ENCODE measurements at regions not wholly inside any gene's neighbourhood (a gene's known extent, or its start where the extent isn't known, plus 50 kb on each side); places are given as distances from the start of the nearest gene placed in this dataset.

- TF ChIP-seq CTCF (IDR thresholded peaks at IDR 0.05; ENCODE audit: partially characterized antibody, unreplicated experiment) = no peak
- DNase-seq = no peak
- H3K27me3 Mint-ChIP-seq (ENCODE audit: unreplicated experiment) = peaks cover 3% of the 10 kb centered on the region
- H3K4me1 Mint-ChIP-seq (ENCODE audit: low read depth, unreplicated experiment) = no peaks in the 10 kb centered on the region
- no peak overlapping the region for H3K27ac Mint-ChIP-seq (ENCODE audit: unreplicated experiment)
- no peaks in the 10 kb centered on the region for H3K36me3 Mint-ChIP-seq (ENCODE audit: unreplicated experiment)
- peaks cover 15% of the 10 kb centered on the region for H3K9me3 Mint-ChIP-seq (ENCODE audit: unreplicated experiment)
- H3K4me3 Mint-ChIP-seq (ENCODE audit: unreplicated experiment) = no peak overlapping the region
Measured at GRCh38 chr7:68364886-68365625, 1233.2 kb upstream of the AUTS2 start.

- no peak for TF ChIP-seq CTCF (IDR thresholded peaks at IDR 0.05; ENCODE audit: partially characterized antibody, unreplicated experiment)
- no peak for DNase-seq
- no peaks in the 10 kb centered on the region for H3K36me3 Mint-ChIP-seq (ENCODE audit: unreplicated experiment)
- no peaks in the 10 kb centered on the region for H3K4me1 Mint-ChIP-seq (ENCODE audit: low read depth, unreplicated experiment)
- H3K27me3 Mint-ChIP-seq (ENCODE audit: unreplicated experiment) = no peaks in the 10 kb centered on the region
- H3K9me3 Mint-ChIP-seq (ENCODE audit: unreplicated experiment) = peaks cover 7% of the 10 kb centered on the region
- no peak overlapping the region for H3K4me3 Mint-ChIP-seq (ENCODE audit: unreplicated experiment)
- H3K27ac Mint-ChIP-seq (ENCODE audit: unreplicated experiment) = no peak overlapping the region
Measured at GRCh38 chr7:68371985-68372384, 1226.3 kb upstream of the AUTS2 start.

- Mint-ChIP-seq H3K36me3 (ENCODE audit: unreplicated experiment) (no peaks in the 10 kb centered on the region), H3K4me1 (ENCODE audit: low read depth, unreplicated experiment) (no peaks in the 10 kb centered on the region), H3K4me3 (ENCODE audit: unreplicated experiment) (no peak overlapping the region), H3K27ac (ENCODE audit: unreplicated experiment) (no peak overlapping the region), H3K9me3 (ENCODE audit: unreplicated experiment) (peaks cover 2% of the 10 kb centered on the region), H3K27me3 (ENCODE audit: unreplicated experiment) (no peaks in the 10 kb centered on the region)
- no peak for TF ChIP-seq CTCF (IDR thresholded peaks at IDR 0.05; ENCODE audit: partially characterized antibody, unreplicated experiment)
- DNase-seq = no peak
Measured at GRCh38 chr7:68376131-68376661, 1222.1 kb upstream of the AUTS2 start.

- H3K4me3 Mint-ChIP-seq (ENCODE audit: unreplicated experiment) = no peak overlapping the region
- no peaks in the 10 kb centered on the region for H3K27me3 Mint-ChIP-seq (ENCODE audit: unreplicated experiment)
- no peak overlapping the region for H3K27ac Mint-ChIP-seq (ENCODE audit: unreplicated experiment)
- DNase-seq = no peak
- no peak for TF ChIP-seq CTCF (IDR thresholded peaks at IDR 0.05; ENCODE audit: partially characterized antibody, unreplicated experiment)
- peaks cover 11% of the 10 kb centered on the region for H3K36me3 Mint-ChIP-seq (ENCODE audit: unreplicated experiment)
- H3K9me3 Mint-ChIP-seq (ENCODE audit: unreplicated experiment) = peaks cover 2% of the 10 kb centered on the region
- no peaks in the 10 kb centered on the region for H3K4me1 Mint-ChIP-seq (ENCODE audit: low read depth, unreplicated experiment)
Measured at GRCh38 chr7:68381731-68382130, 1216.5 kb upstream of the AUTS2 start.

GRCh38 chr7:68384581-68384980 lies 1213.7 kb upstream of the AUTS2 start:
- Mint-ChIP-seq H3K4me1 (ENCODE audit: low read depth, unreplicated experiment) (no peaks in the 10 kb centered on the region), H3K36me3 (ENCODE audit: unreplicated experiment) (peaks cover 16% of the 10 kb centered on the region), H3K9me3 (ENCODE audit: unreplicated experiment) (peaks cover 2% of the 10 kb centered on the region), H3K27me3 (ENCODE audit: unreplicated experiment) (no peaks in the 10 kb centered on the region), H3K27ac (ENCODE audit: unreplicated experiment) (no peak overlapping the region), H3K4me3 (ENCODE audit: unreplicated experiment) (no peak overlapping the region)
- no peak for TF ChIP-seq CTCF (IDR thresholded peaks at IDR 0.05; ENCODE audit: partially characterized antibody, unreplicated experiment)
- DNase-seq = no peak
